NB4 (cell line): ENCODE measurements at regions not wholly inside any gene's neighbourhood (a gene's known extent, or its start where the extent isn't known, plus 50 kb on each side); places are given as distances from the start of the nearest gene placed in this dataset.

ENCODE experiments used
- DNase-seq: peaks from one replicate; pipeline ENCODE4 v3.0.0; 2010; ENCODE audit warnings: low read depth
- H3K4me3 ChIP-seq: one replicate; pipeline ENCODE4 v1.5.1; 2011; ENCODE audit warnings: mild to moderate bottlenecking, low read depth, low read length, moderate library complexity
- MAX ChIP-seq: IDR thresholded peaks from 2 replicates; pipeline ENCODE4 v1.6.1; 2011; ENCODE audit warnings: low read depth, low read length
- MYC ChIP-seq: IDR thresholded peaks from 2 replicates; pipeline ENCODE4 v1.6.1; 2011; ENCODE audit warnings: low read depth, low read length
- POLR2A ChIP-seq: IDR thresholded peaks from 2 replicates; pipeline ENCODE4 v1.6.1; 2011; ENCODE audit warnings: mild to moderate bottlenecking; ENCODE audit not compliant: insufficient read length; ENCODE audit errors: extremely low read depth
- TF ChIP-seq, protein P1 (sequence below): IDR thresholded peaks from one replicate; pipeline ENCODE4 v1.5.1; 2012; ENCODE audit warnings: low read depth, low read length

GRCh38 chr13:59208405-59209195, 955.1 kb downstream of the DIAPH3 start:
- TF ChIP-seq MAX (no peak), POLR2A (no peak), MYC (no peak)
- TF ChIP-seq, protein P1, sequence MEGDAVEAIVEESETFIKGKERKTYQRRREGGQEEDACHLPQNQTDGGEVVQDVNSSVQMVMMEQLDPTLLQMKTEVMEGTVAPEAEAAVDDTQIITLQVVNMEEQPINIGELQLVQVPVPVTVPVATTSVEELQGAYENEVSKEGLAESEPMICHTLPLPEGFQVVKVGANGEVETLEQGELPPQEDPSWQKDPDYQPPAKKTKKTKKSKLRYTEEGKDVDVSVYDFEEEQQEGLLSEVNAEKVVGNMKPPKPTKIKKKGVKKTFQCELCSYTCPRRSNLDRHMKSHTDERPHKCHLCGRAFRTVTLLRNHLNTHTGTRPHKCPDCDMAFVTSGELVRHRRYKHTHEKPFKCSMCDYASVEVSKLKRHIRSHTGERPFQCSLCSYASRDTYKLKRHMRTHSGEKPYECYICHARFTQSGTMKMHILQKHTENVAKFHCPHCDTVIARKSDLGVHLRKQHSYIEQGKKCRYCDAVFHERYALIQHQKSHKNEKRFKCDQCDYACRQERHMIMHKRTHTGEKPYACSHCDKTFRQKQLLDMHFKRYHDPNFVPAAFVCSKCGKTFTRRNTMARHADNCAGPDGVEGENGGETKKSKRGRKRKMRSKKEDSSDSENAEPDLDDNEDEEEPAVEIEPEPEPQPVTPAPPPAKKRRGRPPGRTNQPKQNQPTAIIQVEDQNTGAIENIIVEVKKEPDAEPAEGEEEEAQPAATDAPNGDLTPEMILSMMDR, result no peak
- no peak overlapping the region for H3K4me3 ChIP-seq
- DNase-seq, result no peak

GRCh38 chr13:59210543-59210942, 953.2 kb downstream of the DIAPH3 start:
- no peak overlapping the region for H3K4me3 ChIP-seq
- DNase-seq, result no peak
- TF ChIP-seq, protein P1, result no peak
- TF ChIP-seq POLR2A, result no peak
- TF ChIP-seq MYC, result no peak

GRCh38 chr13:59211606-59212005, 952.1 kb downstream of the DIAPH3 start:
- no peak for TF ChIP-seq MYC
- TF ChIP-seq, protein P1, result no peak
- no peak for TF ChIP-seq MAX
- TF ChIP-seq POLR2A, result no peak
- no peak for DNase-seq
- H3K4me3 ChIP-seq, result no peak overlapping the region

- H3K4me3 ChIP-seq, result no peak overlapping the region
- no peak for DNase-seq
- no peak for TF ChIP-seq POLR2A
- TF ChIP-seq MYC, result no peak
- TF ChIP-seq MAX, result no peak
- TF ChIP-seq, protein P1, result no peak
Observed at GRCh38 chr13:59229401-59229800, 934.3 kb downstream of the DIAPH3 start.

- TF ChIP-seq MYC, result no peak
- TF ChIP-seq, protein P1, result no peak
- no peak for TF ChIP-seq POLR2A
- TF ChIP-seq MAX, result no peak
- no peak overlapping the region for H3K4me3 ChIP-seq
- no peak for DNase-seq
Observed at GRCh38 chr13:59229861-59230260, 933.9 kb downstream of the DIAPH3 start.
